GM12878 (cell line): ENCODE measurements at regions not wholly inside any gene's neighbourhood (a gene's known extent, or its start where the extent isn't known, plus 50 kb on each side); places are given as distances from the start of the nearest gene placed in this dataset.

Experiments used
- ATAC-seq: fragments of 200-7000 bp; cut with Tn5 transposase; 3 replicates; pipeline ENCODE4 v1.9.1; 2020; ENCODE audit warnings: mild to moderate bottlenecking, moderate library complexity
- BruUV-seq: library from RNA; stranded (reverse); fragments of 400-500 nt; replicated peaks from 2 replicates; lab custom pipeline; 2021; lab: Mats Ljungman, UMichigan
- CTCF ChIA-PET: fragments of 300-600 bp; sonication (Branson Sonifier 250); formaldehyde crosslinking; extraction: SDS; loops from one replicate; lab custom pipeline; 2021; ENCODE audit warnings: inconsistent platforms; lab: Yijun Ruan, JAX
- POLR2A ChIA-PET: fragments of 350-600 bp; formaldehyde crosslinking; extraction: SDS; loops from one replicate; lab custom pipeline; 2021; ENCODE audit warnings: inconsistent platforms; lab: Charles Lee
- RAD21 ChIA-PET: fragments of 300-600 bp; sonication (Branson Sonifier 250); formaldehyde crosslinking; loops from one replicate; lab custom pipeline; 2023; ENCODE audit warnings: antibody characterized with exemption; ENCODE audit not compliant: unreplicated experiment; lab: Charles Lee
- SMC1A ChIA-PET: fragments of 300-600 bp; sonication (Branson Sonifier 250); formaldehyde crosslinking; loops from one replicate; lab custom pipeline; 2023; ENCODE audit not compliant: unreplicated experiment, uncharacterized antibody; lab: Charles Lee
- DNase-seq: peaks from one replicate; pipeline ENCODE4 v3.0.0-alpha.2; 2011; ENCODE audit warnings: low read depth, low spot score
- FAIRE-seq: peaks from 3 replicates; lab custom pipeline; 2011; peaks lifted over from hg19 to GRCh38; lab: Jason Lieb, UNC
- H2AFZ ChIP-seq: 2 replicates; pipeline ENCODE4 v1.6.0; 2011; ENCODE audit warnings: low read depth, low read length, control low read depth; ENCODE audit not compliant: control insufficient read depth
- H3K27ac ChIP-seq: 2 replicates; pipeline ENCODE4 v1.5.1; 2011; ENCODE audit warnings: control low read depth; ENCODE audit not compliant: control insufficient read depth, insufficient read depth
- H3K27me3 ChIP-seq, 2 experiments: replicated peaks in 1 of 2; 2 replicates each; pipeline versions ENCODE4 v1.6.0 to v1.6.1; 2011; ENCODE audit warnings: low read length in 1 of 2; ENCODE audit not compliant: control insufficient read depth in 2 of 2, insufficient read depth in 2 of 2
- H3K36me3 ChIP-seq, 2 experiments: 2 replicates each; pipeline ENCODE4 v1.5.1; 2011; ENCODE audit warnings: low read length in 1 of 2; ENCODE audit not compliant: control insufficient read depth in 2 of 2, insufficient read depth in 2 of 2
- H3K4me1 ChIP-seq: 2 replicates; pipeline ENCODE4 v1.6.1; 2011; ENCODE audit warnings: mild to moderate bottlenecking, low read length, moderate library complexity, mixed read lengths; ENCODE audit not compliant: control insufficient read depth, insufficient read depth
- H3K4me2 ChIP-seq: 2 replicates; pipeline ENCODE4 v1.6.0; 2011; ENCODE audit warnings: control low read depth; ENCODE audit not compliant: control insufficient read depth, insufficient read depth
- H3K4me3 ChIP-seq: fragments of 200-600 bp; sonication (generic); 2 replicates; pipeline ENCODE4 v1.5.1; 2016
- H3K79me2 ChIP-seq: 2 replicates; pipeline ENCODE4 v1.6.0; 2011; ENCODE audit warnings: low read length; ENCODE audit not compliant: control insufficient read depth, insufficient read depth
- H3K9ac ChIP-seq: 2 replicates; pipeline ENCODE4 v1.8.0; 2011; ENCODE audit warnings: low read length, control low read depth, mixed read lengths; ENCODE audit not compliant: control insufficient read depth, insufficient read depth
- H3K9me3 ChIP-seq: replicated peaks from 3 replicates; pipeline ENCODE4 v1.5.1; 2011; ENCODE audit warnings: mild to moderate bottlenecking, low read length; ENCODE audit not compliant: control insufficient read depth, insufficient read depth
- H4K20me1 ChIP-seq: 2 replicates; pipeline ENCODE4 v1.6.0; 2011; ENCODE audit not compliant: control insufficient read depth, insufficient read depth
- BACH1 ChIP-seq: fragments of 450-650 bp; IDR thresholded peaks from 2 replicates; pipeline ENCODE4 v1.6.1; 2017; ENCODE audit warnings: mild to moderate bottlenecking, borderline replicate concordance
- CHD2 ChIP-seq: IDR thresholded peaks from 2 replicates; pipeline ENCODE4 v1.6.1; 2011; ENCODE audit warnings: low read depth, low read length, improper control_type of control experiment, borderline replicate concordance
- CREB1 ChIP-seq: IDR thresholded peaks from 2 replicates; pipeline ENCODE4 v1.6.1; 2012; ENCODE audit warnings: low read depth, mild to moderate bottlenecking, inconsistent platforms
- EP300 ChIP-seq, 2 experiments: fragments of 150-350 bp in 1 of 2; IDR thresholded peaks; 2 replicates each; pipeline ENCODE4 v1.6.1; 2011 to 2012; ENCODE audit warnings: low read depth in 2 of 2, low read length in 2 of 2, borderline replicate concordance in 1 of 2, improper control_type of control experiment in 1 of 2, inconsistent platforms in 1 of 2; ENCODE audit not compliant: control insufficient read depth in 1 of 2
- FOXM1 ChIP-seq: IDR thresholded peaks from 2 replicates; pipeline ENCODE4 v1.6.1; 2012; ENCODE audit warnings: low read depth, mild to moderate bottlenecking, inconsistent platforms, low read length, moderate library complexity
- GATAD2B ChIP-seq: fragments of 450-650 bp; conservative IDR thresholded peaks from 2 replicates; pipeline ENCODE4 v1.6.1; 2017; ENCODE audit warnings: low read depth, mild to moderate bottlenecking, moderate library complexity
- NBN ChIP-seq: fragments of 450-650 bp; IDR thresholded peaks from 2 replicates; pipeline ENCODE4 v1.6.1; 2016
- POLR2AphosphoS2 ChIP-seq: IDR thresholded peaks from 2 replicates; pipeline ENCODE4 v1.6.1; 2011; ENCODE audit warnings: low read depth, mild to moderate bottlenecking, low read length, improper control_type of control experiment, moderate library complexity
- SIX5 ChIP-seq: IDR thresholded peaks from 2 replicates; pipeline ENCODE4 v1.6.1; 2011; ENCODE audit warnings: mild to moderate bottlenecking, low read depth, low read length, moderate library complexity; ENCODE audit not compliant: severe bottlenecking
- SMC3 ChIP-seq: IDR thresholded peaks from 2 replicates; pipeline ENCODE4 v1.6.1; 2011; ENCODE audit warnings: low read length, improper control_type of control experiment, borderline replicate concordance
- WGBS: methylation state at CpG from one replicate; pipeline ENCODE4 v1.1.6; 2016; ENCODE audit warnings: low lambda C conversion rate; ENCODE audit not compliant: insufficient replicate concordance, insufficient coverage; ENCODE audit errors: missing lambda C conversion rate; 5-methylcytosine and 5-hydroxymethylcytosine counted together
- in situ Hi-C: fragments of 300-500 bp; cut with MboI; formaldehyde crosslinking; loops from 9 replicates; pipeline ENCODE4 v1.14.3; 2018; ENCODE audit warnings: mixed read lengths
- intact Hi-C: fragments of 100-400 bp; cut with micrococcal nuclease; formaldehyde crosslinking; loops from one replicate; pipeline ENCODE4 v1.14.2; 2022; ENCODE audit not compliant: unreplicated experiment

- no peak for DNase-seq
- intact Hi-C loops: no loop called here
- Histone ChIP-seq H2AFZ (no peak overlapping the region), H3K36me3 (no peaks in the 10 kb centered on the region), H3K4me3 (no peak overlapping the region), H3K9ac (no peak overlapping the region), H3K9me3 (no peaks in the 10 kb centered on the region), H3K4me2 (no peak overlapping the region), H3K4me1 (no peaks in the 10 kb centered on the region), H3K79me2 (no peaks in the 10 kb centered on the region), H3K27ac (no peak overlapping the region), H4K20me1 (no peaks in the 10 kb centered on the region), H3K27me3 (no peaks in the 10 kb centered on the region; a peak in 1 of 4 replicates)
- RAD21 ChIA-PET: no interaction called here
- in situ Hi-C loops: no loop called here
- CTCF ChIA-PET: no interaction called here
- 30% methylated on average over 1 of the region's 1 CpG for WGBS
- BruUV-seq: no TSS peak
- POLR2A ChIA-PET: no interaction called here
- no peak for TF ChIP-seq EP300 (IDR thresholded peaks at IDR 0.05; ENCODE audit: borderline replicate concordance in 1 of 2, control insufficient read depth in 1 of 2, low read depth in 2 of 2, low read length in 2 of 2)
- TF ChIP-seq POLR2AphosphoS2: no peak
- TF ChIP-seq FOXM1: no peak
- TF ChIP-seq GATAD2B: no peak
- TF ChIP-seq CREB1: no peak
- TF ChIP-seq BACH1: no peak
- no peak for TF ChIP-seq NBN
- no peak for TF ChIP-seq SIX5
- no peak for TF ChIP-seq CHD2
- TF ChIP-seq SMC3: no peak
- no peak for ATAC-seq
- SMC1A ChIA-PET: interaction anchor here (1.1 kb wide), 1 partner anchor 33 kb away, joined by 3 read pairs; no protein-coding TSS in a partner anchor
- no peak for FAIRE-seq
Observed at GRCh38 chr12:58167622-58168021, 226.3 kb downstream of the ATP23 start.
